ENCODE measurements at regions not wholly inside any gene's neighbourhood (a gene's known extent, or its start where the extent isn't known, plus 50 kb on each side); places are given as distances from the start of the nearest gene placed in this dataset.

DNA sequence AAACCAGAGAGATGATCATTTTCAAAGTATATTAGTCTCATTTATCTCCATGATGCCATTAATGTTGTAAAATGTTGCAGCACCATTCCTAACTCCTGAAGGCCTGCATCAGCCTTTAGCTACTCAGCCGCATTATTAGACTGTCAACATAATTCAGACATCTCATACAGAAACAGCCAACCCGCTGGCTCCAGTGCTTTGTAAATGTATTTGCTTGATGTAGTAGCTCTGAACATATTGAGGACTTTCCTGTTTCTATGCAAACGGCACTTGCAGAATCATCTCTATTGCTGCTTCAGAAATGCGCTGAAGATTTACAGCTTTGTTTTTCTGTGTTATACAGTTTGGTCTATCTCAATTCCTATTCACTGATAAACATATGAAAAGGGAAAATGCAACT lies 372.2 kb downstream of the DSEL start:
- ATAC-seq (no peak), DNase-seq (no peak)
- no peaks in the 10 kb centered on the region for H3K9me3 ChIP-seq
- no peak overlapping the region for H3K4me3 ChIP-seq
- no peaks in the 10 kb centered on the region for H3K36me3 ChIP-seq (ENCODE audit: insufficient read depth in 1 of 2, low read depth in 1 of 2)
- no peaks in the 10 kb centered on the region for H3K27me3 ChIP-seq (ENCODE audit: insufficient read depth in 3 of 3, low read length in 2 of 3)
- intact Hi-C loops (cut with DNase I), result no loop called here
- no peak overlapping the region for H3K27ac ChIP-seq
- 86 to 87% (median 86%) methylated on average over 4 of the region's 4 CpGs for WGBS, 3 donors
- TF ChIP-seq, protein P1, sequence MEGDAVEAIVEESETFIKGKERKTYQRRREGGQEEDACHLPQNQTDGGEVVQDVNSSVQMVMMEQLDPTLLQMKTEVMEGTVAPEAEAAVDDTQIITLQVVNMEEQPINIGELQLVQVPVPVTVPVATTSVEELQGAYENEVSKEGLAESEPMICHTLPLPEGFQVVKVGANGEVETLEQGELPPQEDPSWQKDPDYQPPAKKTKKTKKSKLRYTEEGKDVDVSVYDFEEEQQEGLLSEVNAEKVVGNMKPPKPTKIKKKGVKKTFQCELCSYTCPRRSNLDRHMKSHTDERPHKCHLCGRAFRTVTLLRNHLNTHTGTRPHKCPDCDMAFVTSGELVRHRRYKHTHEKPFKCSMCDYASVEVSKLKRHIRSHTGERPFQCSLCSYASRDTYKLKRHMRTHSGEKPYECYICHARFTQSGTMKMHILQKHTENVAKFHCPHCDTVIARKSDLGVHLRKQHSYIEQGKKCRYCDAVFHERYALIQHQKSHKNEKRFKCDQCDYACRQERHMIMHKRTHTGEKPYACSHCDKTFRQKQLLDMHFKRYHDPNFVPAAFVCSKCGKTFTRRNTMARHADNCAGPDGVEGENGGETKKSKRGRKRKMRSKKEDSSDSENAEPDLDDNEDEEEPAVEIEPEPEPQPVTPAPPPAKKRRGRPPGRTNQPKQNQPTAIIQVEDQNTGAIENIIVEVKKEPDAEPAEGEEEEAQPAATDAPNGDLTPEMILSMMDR (IDR thresholded peaks at IDR 0.05), result no peak
- no peaks in the 10 kb centered on the region for H3K4me1 ChIP-seq

DNA sequence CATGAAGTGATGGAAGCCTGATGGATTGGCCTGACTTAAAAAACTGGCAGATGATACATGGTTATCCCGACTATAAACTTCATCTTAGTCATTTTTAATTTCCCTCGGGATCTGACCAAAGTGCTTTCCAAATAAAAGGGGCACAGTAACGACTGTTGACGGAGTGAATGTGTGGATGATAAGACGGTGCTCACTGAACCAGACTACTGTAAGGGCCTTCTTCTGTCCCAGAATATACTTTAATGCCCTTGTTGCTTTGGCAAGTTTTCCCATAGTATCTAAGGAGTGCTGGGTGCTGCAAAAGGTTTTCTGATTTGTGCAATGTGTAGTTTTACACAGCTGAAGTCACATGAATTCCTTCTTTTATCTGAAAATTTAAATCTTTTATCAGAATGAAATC lies 373.5 kb downstream of the DSEL start:
- Histone ChIP-seq H3K27me3 (ENCODE audit: insufficient read depth in 3 of 3, low read length in 2 of 3) (no peaks in the 10 kb centered on the region), H3K9me3 (no peaks in the 10 kb centered on the region), H3K36me3 (ENCODE audit: insufficient read depth in 1 of 2, low read depth in 1 of 2) (no peaks in the 10 kb centered on the region), H3K27ac (no peak overlapping the region), H3K4me1 (no peaks in the 10 kb centered on the region), H3K4me3 (no peak overlapping the region)
- 51 to 62% (median 59%) methylated on average over 5 of the region's 5 CpGs for WGBS, 3 donors
- TF ChIP-seq, protein P1 (IDR thresholded peaks at IDR 0.05), result no peak
- DNase-seq (no peak), ATAC-seq (no peak)
- intact Hi-C loops (cut with DNase I), result no loop called here

DNA sequence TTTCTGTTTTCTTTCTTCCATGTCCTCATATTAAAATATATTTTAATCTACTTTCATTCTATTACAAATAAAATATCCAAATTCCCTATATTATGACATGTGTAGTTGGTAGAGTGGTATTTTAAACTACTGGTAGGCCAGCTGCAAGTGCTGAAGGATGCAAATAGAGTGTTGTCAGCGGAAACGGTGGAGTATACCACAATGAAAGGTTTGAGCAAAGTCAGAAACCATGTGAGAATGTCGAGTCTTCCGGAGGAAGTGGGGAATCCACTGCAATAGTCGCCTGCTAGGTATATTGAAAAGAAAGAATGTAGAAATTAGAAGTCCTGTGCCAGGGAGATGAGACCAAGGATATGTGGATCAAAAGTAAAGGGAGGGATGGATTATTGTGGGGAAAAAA lies 373.9 kb downstream of the DSEL start:
- WGBS, 3 donors, result 70 to 84% (median 82%) methylated on average over 5 of the region's 5 CpGs
- DNase-seq, result no peak
- no peaks in the 10 kb centered on the region for H3K36me3 ChIP-seq (ENCODE audit: insufficient read depth in 1 of 2, low read depth in 1 of 2)
- H3K4me3 ChIP-seq, result no peak overlapping the region
- TF ChIP-seq, protein P1 (IDR thresholded peaks at IDR 0.05), result no peak
- ATAC-seq, result no peak
- H3K27ac ChIP-seq, result no peak overlapping the region
- no peaks in the 10 kb centered on the region for H3K4me1 ChIP-seq
- intact Hi-C loops (cut with DNase I), result no loop called here
- no peaks in the 10 kb centered on the region for H3K9me3 ChIP-seq
- H3K27me3 ChIP-seq (ENCODE audit: insufficient read depth in 3 of 3, low read length in 2 of 3), result no peaks in the 10 kb centered on the region

DNA sequence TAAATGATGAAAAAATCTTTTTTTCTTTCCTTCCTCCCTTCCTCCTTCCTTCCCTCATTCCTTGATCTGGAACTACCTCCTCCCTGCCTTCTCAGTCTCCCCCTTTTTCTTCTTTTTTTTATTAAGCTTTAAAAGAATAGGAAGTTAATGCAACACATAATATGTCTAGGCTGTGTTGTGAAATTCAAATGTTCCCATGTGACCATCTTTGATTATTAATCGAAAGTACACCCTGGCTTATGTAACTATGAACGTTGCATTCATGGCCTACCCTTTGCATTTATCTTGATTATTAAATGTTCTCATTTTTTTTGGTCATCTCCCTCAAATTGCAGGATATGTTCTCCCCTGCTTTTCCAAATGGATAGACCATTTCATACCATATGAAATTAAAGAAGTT lies 376.0 kb downstream of the DSEL start:
- Histone ChIP-seq H3K4me3 (no peak overlapping the region), H3K27me3 (ENCODE audit: insufficient read depth in 3 of 3, low read length in 2 of 3) (no peaks in the 10 kb centered on the region), H3K9me3 (no peaks in the 10 kb centered on the region), H3K4me1 (no peaks in the 10 kb centered on the region), H3K36me3 (ENCODE audit: insufficient read depth in 1 of 2, low read depth in 1 of 2) (no peaks in the 10 kb centered on the region), H3K27ac (no peak overlapping the region)
- 74 to 85% (median 81%) methylated on average over 2 of the region's 2 CpGs for WGBS, 3 donors
- ATAC-seq (no peak), DNase-seq (no peak)
- TF ChIP-seq, protein P1 (IDR thresholded peaks at IDR 0.05), result no peak
- intact Hi-C loops (cut with DNase I), result no loop called here

DNA sequence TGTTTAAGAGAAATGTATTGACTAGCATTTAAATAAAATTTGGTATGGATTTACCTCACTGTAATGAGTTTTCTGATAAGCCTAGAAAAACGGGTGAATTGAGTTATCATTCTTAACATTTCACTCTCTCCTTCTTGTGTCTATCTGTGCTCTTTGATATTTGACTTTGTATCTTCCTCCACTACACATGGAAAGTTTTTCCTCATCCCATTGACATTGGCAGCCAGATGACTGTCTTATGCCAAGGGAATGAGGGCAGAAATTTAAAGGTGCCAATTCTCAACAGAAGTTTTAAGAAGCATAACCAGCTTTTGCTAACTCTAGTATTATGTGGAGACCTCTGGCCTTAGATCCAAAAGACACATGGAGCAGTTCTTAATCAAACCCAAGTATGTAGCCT lies 376.6 kb downstream of the DSEL start:
- WGBS, 3 donors, result 41 to 61% (median 59%) methylated on average over 1 of the region's 1 CpG
- H3K36me3 ChIP-seq (ENCODE audit: insufficient read depth in 1 of 2, low read depth in 1 of 2), result no peaks in the 10 kb centered on the region
- intact Hi-C loops (cut with DNase I), result no loop called here
- TF ChIP-seq, protein P1 (IDR thresholded peaks at IDR 0.05), result no peak
- DNase-seq, result no peak
- no peak for ATAC-seq
- H3K27ac ChIP-seq, result no peak overlapping the region
- H3K27me3 ChIP-seq (ENCODE audit: insufficient read depth in 3 of 3, low read length in 2 of 3), result no peaks in the 10 kb centered on the region
- H3K9me3 ChIP-seq, result no peaks in the 10 kb centered on the region
- no peaks in the 10 kb centered on the region for H3K4me1 ChIP-seq
- no peak overlapping the region for H3K4me3 ChIP-seq
